ENCODE measurements at regions not wholly inside any gene's neighbourhood (a gene's known extent, or its start where the extent isn't known, plus 50 kb on each side); places are given as distances from the start of the nearest gene placed in this dataset.

- no peak overlapping the region for H2BK15ac ChIP-seq (ENCODE audit: low read length)
- no peaks in the 10 kb centered on the region for H3K27me3 ChIP-seq (replicated peaks in 1 of 4; ENCODE audit: control insufficient read depth in 3 of 4, extremely low read depth in 1 of 4, insufficient read depth in 3 of 4, low read length in 3 of 4)
- no peak for DNase-seq (ENCODE audit: low read depth in 1 of 2, low spot score in 2 of 2)
- no peak overlapping the region for H2AK5ac ChIP-seq (ENCODE audit: low read depth, low read length)
- no peak overlapping the region for H2BK12ac ChIP-seq (ENCODE audit: low read depth, low read length)
- 97% methylated on average over 15 of the region's 15 CpGs; no CpG with 5 or more reads in 1 of the 2 experiments for WGBS, 2 experiments (ENCODE audit: extremely low coverage in 1 of 2, insufficient coverage in 1 of 2, insufficient read length in 1 of 2, insufficient replicate concordance in 2 of 2, low coverage in 1 of 2, low lambda C conversion rate in 2 of 2, missing lambda C conversion rate in 1 of 2)
- H2AFZ ChIP-seq (ENCODE audit: low read length): no peak overlapping the region
- FAIRE-seq: no peak
- H3K4me1 ChIP-seq (replicated peaks in 1 of 4; ENCODE audit: control insufficient read depth in 3 of 4, insufficient read depth in 4 of 4, low read length in 3 of 4): no peaks in the 10 kb centered on the region
- H4K20me1 ChIP-seq (replicated peaks in 1 of 2; ENCODE audit: control insufficient read depth in 1 of 2, insufficient read depth in 2 of 2, low read length in 2 of 2): no peaks in the 10 kb centered on the region
- H2BK120ac ChIP-seq (replicated peaks; ENCODE audit: low read depth, low read length): no peak overlapping the region
- H3K79me1 ChIP-seq (ENCODE audit: low read depth, low read length): no peaks in the 10 kb centered on the region
- no peak overlapping the region for H3K4me3 ChIP-seq (ENCODE audit: extremely low read depth in 1 of 4, insufficient read depth in 2 of 4, low read depth in 3 of 4, low read length in 4 of 4)
- H3K23me2 ChIP-seq (ENCODE audit: low read depth, low read length): no peaks in the 10 kb centered on the region
- peaks cover 0 to 4% of the 10 kb centered on the region in 2 experiments; a peak in 1 of 4 replicates for H3K9me3 ChIP-seq (ENCODE audit: insufficient read depth in 2 of 2, low read depth in 1 of 2, low read length in 1 of 2)
- no peak overlapping the region for H3K4ac ChIP-seq (replicated peaks; ENCODE audit: insufficient read length, low read depth, low read length)
- H3K9ac ChIP-seq (replicated peaks in 1 of 4; ENCODE audit: extremely low read depth in 1 of 4, low read depth in 3 of 4, low read length in 3 of 4): no peak overlapping the region
- ChIA-PET POLR2A (ENCODE audit: partially characterized antibody) (no interaction called here), CTCF (ENCODE audit: partially characterized antibody) (no interaction called here)
- H4K8ac ChIP-seq (ENCODE audit: extremely low read depth, insufficient read depth, low read length): no peak overlapping the region
- TF ChIP-seq RFX5 (IDR thresholded peaks at IDR 0.05; ENCODE audit: borderline replicate concordance, low read depth, low read length) (no peak), SP2 (IDR thresholded peaks at IDR 0.05; ENCODE audit: low read length) (no peak), ATF2 (IDR thresholded peaks at IDR 0.05; ENCODE audit: low read length) (no peak), TAF1 (IDR thresholded peaks at IDR 0.05; ENCODE audit: low read depth, low read length) (no peak), TAF7 (optimal IDR thresholded peaks at IDR 0.05; ENCODE audit: borderline replicate concordance, low read depth, low read length) (no peak), ZNF274 (IDR thresholded peaks at IDR 0.05; ENCODE audit: borderline replicate concordance, extremely low read depth, low read length) (no peak), CHD2 (IDR thresholded peaks at IDR 0.05; ENCODE audit: low read length) (no peak), FOSL1 (IDR thresholded peaks at IDR 0.05; ENCODE audit: insufficient read depth, low read depth, low read length) (no peak), KDM4A (IDR thresholded peaks at IDR 0.05; ENCODE audit: low read depth, low read length, severe bottlenecking) (no peak), CTBP2 (IDR thresholded peaks at IDR 0.05; ENCODE audit: borderline replicate concordance, insufficient read depth, insufficient read length, low read length) (no peak), USF2 (IDR thresholded peaks at IDR 0.05; ENCODE audit: low read length) (no peak)
- H4K91ac ChIP-seq (replicated peaks; ENCODE audit: insufficient read length, low read length): no peak overlapping the region
- no peak overlapping the region for H3K23ac ChIP-seq (ENCODE audit: insufficient read length)
- H3K27ac ChIP-seq (ENCODE audit: low read depth, low read length): no peak overlapping the region
- no peak overlapping the region for H3K4me2 ChIP-seq (ENCODE audit: insufficient read depth in 1 of 2, low read depth in 2 of 2, low read length in 2 of 2)
- H2BK5ac ChIP-seq (ENCODE audit: low read depth, low read length): no peak overlapping the region
- H3K36me3 ChIP-seq (ENCODE audit: control insufficient read depth in 2 of 4, insufficient read depth in 4 of 4, low read length in 3 of 4): no peaks in the 10 kb centered on the region
- H4K5ac ChIP-seq (ENCODE audit: insufficient read length, low read depth, low read length): no peak overlapping the region
- H3K14ac ChIP-seq (ENCODE audit: insufficient read length): no peak overlapping the region
- H2BK20ac ChIP-seq (ENCODE audit: low read length): no peak overlapping the region
- no peak overlapping the region for H3K56ac ChIP-seq (replicated peaks; ENCODE audit: insufficient read length, low read depth, low read length)
- no peak overlapping the region for H3K18ac ChIP-seq (ENCODE audit: extremely low read depth, low read length)
- no peaks in the 10 kb centered on the region for H3K79me2 ChIP-seq (ENCODE audit: control insufficient read depth in 1 of 2, insufficient read depth in 2 of 2, low read length in 2 of 2)
These were observed 455.7 kb upstream of the PCDH7 start for GRCh38 chr4:30264465-30264864.
